NCI-H748 (cell line): ENCODE measurements at regions not wholly inside any gene's neighbourhood (a gene's known extent, or its start where the extent isn't known, plus 50 kb on each side); places are given as distances from the start of the nearest gene placed in this dataset.
"Not testable (repeated sequence)": the region's sequence is repeated elsewhere in the genome, so short reads cannot be mapped to it uniquely, and the experiment has no call there.

ENCODE experiments used
- DNase-seq: peaks from one replicate; lab custom pipeline; 2025; ENCODE audit not compliant: unreplicated experiment; lab: John Stamatoyannopoulos, UW

DNA sequence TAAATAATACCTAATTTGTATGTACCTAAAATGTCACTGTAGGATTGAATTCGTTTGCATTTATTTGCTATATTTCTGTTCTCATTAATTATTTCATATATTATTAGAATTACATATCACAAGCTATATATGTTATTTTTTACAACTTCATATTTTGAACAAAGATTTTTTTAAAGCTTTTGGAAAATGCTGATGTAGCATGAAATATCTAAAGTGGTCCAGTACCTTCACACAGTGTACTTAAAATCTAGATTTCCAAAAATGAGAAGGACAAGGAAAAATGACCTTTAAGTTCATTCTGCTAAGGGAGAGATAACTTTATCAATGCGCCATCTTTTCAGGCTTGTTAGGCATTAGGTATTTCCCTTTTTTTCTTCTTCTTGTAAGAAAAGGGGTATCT is 71.8 kb downstream of the LARP7 start:
- DNase-seq: no peak

DNA sequence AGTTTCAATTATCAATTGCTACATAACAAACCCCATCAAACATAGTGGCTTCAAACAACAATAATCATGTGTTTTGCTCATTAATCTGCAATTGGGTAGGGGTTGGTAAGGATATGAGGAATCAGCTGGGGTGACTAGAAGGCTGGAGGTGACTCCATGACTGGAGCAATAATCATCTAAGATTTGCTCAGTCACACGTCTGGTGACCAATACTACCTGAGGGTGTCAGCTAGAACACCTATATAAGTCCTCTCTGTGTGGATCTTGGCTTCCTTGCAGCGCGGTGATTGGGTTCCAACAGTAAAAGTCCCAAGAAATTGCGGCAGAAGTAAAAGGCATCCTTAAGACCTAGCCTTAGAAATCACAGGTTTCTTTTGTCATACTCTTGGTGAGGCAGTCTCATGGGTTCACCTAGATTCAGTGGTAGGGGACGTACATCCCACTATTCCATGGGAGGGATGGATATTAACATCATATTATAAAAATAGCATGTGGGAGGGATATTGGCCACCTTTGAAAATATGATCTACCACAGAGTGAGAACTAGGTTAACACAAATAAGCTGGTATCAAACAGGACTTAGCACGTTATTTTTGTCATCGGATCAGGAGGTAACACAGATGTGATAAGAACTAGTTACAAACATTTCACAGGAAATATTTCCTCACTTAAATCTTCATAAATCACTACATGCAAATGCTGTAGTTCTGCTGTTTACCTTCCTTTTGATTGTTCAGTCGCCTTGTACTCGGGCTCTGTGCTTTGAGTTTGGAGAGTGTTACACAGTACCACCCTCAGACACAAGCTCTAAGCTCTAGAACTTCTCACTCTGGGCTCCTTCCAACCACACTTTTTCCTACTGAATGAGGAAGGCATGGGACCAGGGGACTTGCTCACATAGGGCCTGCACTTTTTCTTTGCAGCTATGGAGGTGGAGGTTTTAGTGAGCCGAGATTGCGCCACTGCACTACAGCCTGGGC is 78.3 kb downstream of the LARP7 start:
- no peak for DNase-seq

GRCh38 chr4:112717856-112718255 is 80.9 kb downstream of the LARP7 start:
- no peak for DNase-seq

- no peak for DNase-seq
Observed at GRCh38 chr4:112721627-112722026, 84.7 kb downstream of the LARP7 start.

DNA sequence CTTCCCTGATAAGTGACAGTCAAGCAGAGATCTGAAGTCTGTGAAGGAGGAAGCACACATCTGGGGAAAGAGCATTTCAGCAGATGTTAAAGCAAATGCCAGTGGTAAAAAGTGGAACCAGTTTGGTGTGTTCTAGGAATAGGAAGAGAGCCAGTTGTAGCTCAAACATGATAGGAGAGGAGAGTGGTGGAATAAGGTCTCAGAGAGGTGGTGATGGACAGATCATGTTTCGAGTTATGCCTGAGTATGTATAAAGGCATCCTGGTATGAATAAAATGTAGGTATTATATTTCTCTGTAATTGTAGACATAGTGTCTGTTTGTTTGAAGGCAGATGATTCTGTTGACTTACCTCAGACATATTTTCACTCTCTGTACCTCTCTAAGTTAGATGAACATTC is 89.1 kb downstream of the LARP7 start:
- no peak for DNase-seq

DNA sequence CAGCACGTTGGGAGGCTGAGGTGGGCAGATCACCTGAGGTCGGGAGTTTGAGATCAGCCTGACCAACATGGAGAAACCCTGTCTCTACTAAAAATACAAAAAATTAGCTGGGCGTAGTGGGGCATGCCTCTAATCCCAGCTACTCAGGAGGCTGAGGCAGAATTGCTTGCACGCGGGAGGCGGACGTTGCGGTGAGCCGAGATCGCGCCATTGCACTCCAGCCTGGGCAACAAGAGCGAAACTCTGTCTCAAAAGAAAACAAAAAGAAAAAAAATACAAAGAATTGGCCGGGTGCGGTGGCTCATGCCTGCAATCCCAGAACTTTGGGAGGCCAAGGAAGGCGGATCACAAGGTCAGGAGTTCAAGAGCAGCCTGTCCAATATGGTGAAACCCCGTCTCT is 90.8 kb downstream of the LARP7 start:
- not testable (repeated sequence) for DNase-seq

GRCh38 chr4:112731715-112732114 is 94.8 kb downstream of the LARP7 start:
- no peak for DNase-seq

DNA sequence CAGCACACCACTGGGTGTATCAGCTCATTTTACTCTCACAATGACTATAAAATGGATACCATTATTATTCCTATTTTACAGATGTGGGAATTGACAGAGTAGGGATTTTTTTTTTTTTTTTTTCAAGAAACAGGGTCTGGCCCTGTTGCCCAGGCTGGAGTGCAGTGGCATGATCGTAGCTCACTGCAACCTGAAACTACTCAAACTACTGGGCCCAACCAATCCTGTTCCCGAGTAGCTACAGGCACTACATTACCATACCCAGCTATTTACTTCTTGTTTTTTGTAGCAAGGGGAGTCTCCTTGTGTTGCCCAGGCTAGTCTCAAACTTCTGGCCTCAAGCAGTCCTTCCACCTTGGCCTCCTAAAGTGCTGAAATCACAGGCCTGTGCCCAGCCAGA is 95.2 kb downstream of the LARP7 start:
- DNase-seq: no peak

DNA sequence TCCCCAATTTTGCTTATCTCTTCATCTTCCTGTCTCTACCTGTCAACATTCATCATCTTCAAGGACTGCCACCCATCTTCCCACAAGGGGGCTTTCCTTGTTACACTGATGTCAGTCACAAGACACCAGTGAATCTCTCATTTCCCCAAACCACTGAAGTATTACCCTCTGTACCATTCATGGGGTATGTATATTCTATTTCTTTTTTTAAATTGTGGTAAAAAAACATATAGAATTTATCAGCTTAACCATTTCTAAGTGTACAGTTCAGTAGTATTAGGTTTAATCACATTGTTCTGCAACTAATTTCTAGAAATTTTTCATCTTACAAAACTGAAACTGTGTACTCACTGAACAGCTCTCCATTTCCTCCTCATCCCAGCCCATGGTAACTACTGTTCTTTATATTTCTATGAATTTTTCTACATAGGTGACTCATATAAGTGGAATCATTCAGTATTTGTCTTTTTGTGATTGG is 98.6 kb downstream of the LARP7 start:
- no peak for DNase-seq

- no peak for DNase-seq
Observed at GRCh38 chr4:112736718-112737135, 99.8 kb downstream of the LARP7 start.

DNA sequence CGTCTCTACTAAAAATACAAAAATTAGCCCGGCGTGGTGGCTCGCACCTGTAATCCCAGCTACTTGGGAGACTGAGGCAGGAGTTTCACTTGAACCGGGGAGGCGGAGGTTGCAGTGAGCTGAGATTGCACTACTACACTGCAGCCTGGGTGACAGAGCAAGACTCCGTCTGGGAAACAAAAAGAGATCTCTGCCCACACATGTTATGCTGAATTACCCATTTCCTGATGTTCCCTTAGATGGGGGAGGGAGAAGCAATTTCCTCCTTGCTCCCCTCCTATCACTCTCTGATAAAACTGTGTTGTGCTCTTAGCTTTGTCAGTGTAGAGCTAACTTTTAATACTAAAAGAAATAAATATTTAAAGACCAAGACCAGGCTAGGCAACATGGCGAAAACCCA is 102.5 kb downstream of the LARP7 start:
- no peak for DNase-seq

GRCh38 chr4:112747036-112747435 is 110.1 kb downstream of the LARP7 start:
- DNase-seq: no peak

DNA sequence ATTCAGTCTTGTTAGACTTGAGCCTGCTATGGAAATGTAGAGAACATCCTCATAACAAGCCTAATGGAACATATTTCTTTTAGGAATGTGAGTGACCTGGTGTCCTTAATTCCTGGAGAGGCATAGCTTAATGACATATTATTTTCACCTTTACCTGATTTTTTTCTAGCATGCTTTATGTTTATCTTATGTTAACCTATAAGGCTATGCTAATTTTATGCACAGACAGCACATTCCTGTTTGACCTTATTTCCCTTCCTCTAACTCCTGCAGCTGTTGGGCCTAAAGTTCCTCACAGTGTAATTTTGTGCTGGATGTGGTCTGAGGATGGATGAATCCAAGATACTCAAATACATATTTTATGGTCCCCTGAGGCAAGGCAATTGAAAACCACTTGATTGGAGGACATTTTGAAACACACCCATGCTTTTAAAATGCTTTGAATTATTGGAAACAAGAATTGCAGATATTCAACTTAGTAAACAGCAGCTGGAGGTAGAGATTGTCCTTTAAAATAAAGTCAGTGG is 111.5 kb downstream of the LARP7 start:
- no peak for DNase-seq

DNA sequence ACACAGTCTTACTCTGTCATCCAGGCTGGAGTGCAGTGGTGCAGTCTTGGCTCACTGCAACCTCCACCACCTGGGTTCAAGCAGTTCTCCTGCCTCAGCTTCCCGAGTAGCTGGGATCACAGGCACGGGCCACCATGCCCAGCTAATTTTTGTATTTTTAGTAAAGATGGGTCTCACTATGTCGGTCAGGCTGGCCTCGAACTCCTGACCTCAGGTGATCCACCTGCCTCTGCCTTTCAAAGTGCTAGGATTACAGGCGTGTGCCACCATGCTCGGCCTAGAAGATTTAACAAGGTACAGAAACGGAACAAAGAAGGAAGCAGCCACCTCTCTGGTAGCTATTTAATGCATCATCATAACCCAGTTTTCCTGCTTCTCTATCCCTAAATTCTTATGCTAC is 113.8 kb downstream of the LARP7 start:
- DNase-seq: not testable (repeated sequence)

GRCh38 chr4:112751447-112751846 is 114.5 kb downstream of the LARP7 start:
- no peak for DNase-seq

DNA sequence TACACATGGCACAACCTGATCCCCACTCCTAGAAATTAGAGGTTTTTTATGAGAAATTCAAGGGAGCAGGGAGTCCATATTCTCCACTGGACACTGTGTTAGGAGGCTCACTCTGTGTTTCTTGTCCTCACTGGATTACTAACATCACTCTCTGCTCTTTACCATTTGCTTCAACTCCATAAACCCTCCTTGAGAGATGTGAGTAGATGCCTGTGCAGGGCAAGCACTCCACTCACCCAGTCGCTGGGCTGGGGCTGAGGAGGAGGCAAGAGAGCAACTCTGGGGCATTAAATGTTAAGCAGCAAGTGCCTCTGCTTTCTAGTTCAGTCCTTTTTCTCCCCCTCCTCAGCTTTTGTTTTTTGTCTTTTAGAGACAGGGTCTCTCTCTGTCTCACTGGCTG is 115.1 kb downstream of the LARP7 start:
- no peak for DNase-seq

GRCh38 chr4:112752510-112752909 is 115.6 kb downstream of the LARP7 start:
- no peak for DNase-seq

DNA sequence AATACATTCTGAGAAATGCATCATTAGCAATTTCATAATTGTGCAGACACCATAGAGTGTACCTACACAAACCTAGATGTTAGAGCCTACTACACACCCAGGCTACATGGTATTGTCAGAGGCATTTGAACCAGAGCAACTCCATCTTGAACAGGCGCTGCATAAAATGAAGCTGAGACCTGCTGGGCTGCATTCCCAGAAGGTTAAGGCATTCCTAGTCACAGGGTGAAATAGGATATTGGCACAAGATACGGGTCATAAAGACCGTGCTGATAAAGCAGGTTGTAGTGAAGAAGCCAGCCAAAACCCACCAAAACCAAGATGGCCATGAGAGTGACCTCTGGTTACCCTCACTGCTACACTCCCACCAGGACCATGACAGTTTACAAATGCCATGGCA is 116.4 kb downstream of the LARP7 start:
- DNase-seq: no peak

GRCh38 chr4:112759313-112759712 is 122.4 kb downstream of the LARP7 start:
- no peak for DNase-seq

- peak; percentile 48 for DNase-seq
Observed at GRCh38 chr4:112765317-112765974, 128.5 kb downstream of the LARP7 start.

DNA sequence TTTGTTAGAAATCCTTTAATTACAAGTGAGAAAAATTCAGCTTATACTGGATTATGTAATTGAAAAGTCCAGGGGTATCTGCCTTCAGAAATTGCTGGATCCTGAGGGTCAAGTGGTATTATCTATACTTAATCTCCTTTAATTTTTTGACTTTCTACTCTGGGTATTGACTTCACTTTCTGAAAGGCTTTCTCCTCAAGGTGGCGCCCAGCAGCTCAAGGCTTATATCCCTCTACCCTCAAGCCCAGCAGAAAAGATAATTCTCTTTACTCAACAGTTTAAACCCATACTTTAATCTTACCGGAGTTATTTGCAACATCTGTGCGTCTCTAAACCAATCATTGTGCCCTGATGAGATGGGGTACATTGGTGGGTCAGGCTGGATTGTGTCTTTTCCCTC is 129.5 kb downstream of the LARP7 start:
- peak; percentile 51 for DNase-seq

GRCh38 chr4:112767386-112767785 is 130.4 kb downstream of the LARP7 start:
- DNase-seq: no peak
